ENCODE measurements at regions not wholly inside any gene's neighbourhood (a gene's known extent, or its start where the extent isn't known, plus 50 kb on each side); places are given as distances from the start of the nearest gene placed in this dataset.

DNA sequence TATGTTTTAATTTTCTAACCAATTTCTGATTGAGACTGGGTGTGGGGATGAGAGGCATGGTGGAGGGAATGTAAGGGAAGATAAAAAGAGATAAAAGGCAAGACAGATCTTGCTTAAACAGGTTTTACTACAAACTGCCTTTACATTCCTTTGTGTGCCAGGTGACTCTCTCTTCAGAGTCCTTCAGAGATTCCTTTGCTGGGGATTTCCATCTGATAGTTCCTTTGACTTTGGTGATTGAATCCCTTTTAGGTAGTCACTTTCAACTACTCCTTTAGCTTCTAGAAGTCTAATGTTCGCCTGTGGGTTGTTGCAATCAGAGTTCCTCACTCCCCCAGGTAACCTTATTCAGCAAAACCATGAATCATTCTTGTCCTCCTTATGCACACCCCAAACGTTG is 283.3 kb upstream of the MANEA start:
- Mint-ChIP-seq H3K4me1 (ENCODE audit: low read depth, unreplicated experiment) (peaks cover 12% of the 10 kb centered on the region), H3K9me3 (ENCODE audit: low read depth, unreplicated experiment) (peaks cover 3% of the 10 kb centered on the region), H3K27ac (ENCODE audit: unreplicated experiment) (no peak overlapping the region), H3K4me3 (ENCODE audit: low read depth, unreplicated experiment) (no peak overlapping the region), H3K36me3 (ENCODE audit: insufficient read depth, unreplicated experiment) (no peaks in the 10 kb centered on the region), H3K27me3 (ENCODE audit: unreplicated experiment) (no peaks in the 10 kb centered on the region)
- BruUV-seq (replicated peaks): no TSS peak
- CTCF ChIA-PET: no interaction called here
- intact Hi-C loops (cut with micrococcal nuclease; ENCODE audit: unreplicated experiment): no loop called here
- TF ChIP-seq, protein P1, sequence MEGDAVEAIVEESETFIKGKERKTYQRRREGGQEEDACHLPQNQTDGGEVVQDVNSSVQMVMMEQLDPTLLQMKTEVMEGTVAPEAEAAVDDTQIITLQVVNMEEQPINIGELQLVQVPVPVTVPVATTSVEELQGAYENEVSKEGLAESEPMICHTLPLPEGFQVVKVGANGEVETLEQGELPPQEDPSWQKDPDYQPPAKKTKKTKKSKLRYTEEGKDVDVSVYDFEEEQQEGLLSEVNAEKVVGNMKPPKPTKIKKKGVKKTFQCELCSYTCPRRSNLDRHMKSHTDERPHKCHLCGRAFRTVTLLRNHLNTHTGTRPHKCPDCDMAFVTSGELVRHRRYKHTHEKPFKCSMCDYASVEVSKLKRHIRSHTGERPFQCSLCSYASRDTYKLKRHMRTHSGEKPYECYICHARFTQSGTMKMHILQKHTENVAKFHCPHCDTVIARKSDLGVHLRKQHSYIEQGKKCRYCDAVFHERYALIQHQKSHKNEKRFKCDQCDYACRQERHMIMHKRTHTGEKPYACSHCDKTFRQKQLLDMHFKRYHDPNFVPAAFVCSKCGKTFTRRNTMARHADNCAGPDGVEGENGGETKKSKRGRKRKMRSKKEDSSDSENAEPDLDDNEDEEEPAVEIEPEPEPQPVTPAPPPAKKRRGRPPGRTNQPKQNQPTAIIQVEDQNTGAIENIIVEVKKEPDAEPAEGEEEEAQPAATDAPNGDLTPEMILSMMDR (IDR thresholded peaks at IDR 0.05; ENCODE audit: unreplicated experiment): no peak
- no peak for DNase-seq

DNA sequence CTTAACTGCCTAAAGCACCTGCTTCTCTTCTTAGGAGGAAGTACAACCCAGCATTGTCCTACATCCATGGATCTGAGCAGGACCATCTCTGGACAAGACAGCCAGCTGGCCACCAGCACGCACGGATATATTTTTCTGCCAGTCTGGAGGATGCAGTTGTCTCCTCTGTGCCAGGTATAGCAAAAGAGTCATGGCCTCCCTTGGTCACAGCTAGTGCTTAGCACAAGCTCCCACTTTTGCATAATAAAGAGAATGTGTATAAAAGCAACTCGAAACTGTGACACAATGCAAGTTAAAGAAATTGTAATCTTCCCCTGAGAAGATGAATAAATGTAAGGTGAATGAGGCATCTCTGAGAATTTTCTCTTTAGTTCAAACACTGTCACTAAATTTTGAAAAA is 267.8 kb upstream of the MANEA start:
- no peak for DNase-seq
- Mint-ChIP-seq H3K9me3 (ENCODE audit: low read depth, unreplicated experiment) (no peaks in the 10 kb centered on the region), H3K4me3 (ENCODE audit: low read depth, unreplicated experiment) (no peak overlapping the region), H3K27me3 (ENCODE audit: unreplicated experiment) (no peaks in the 10 kb centered on the region), H3K4me1 (ENCODE audit: low read depth, unreplicated experiment) (no peaks in the 10 kb centered on the region), H3K27ac (ENCODE audit: unreplicated experiment) (no peak overlapping the region), H3K36me3 (ENCODE audit: insufficient read depth, unreplicated experiment) (no peaks in the 10 kb centered on the region)
- TF ChIP-seq, protein P1 (IDR thresholded peaks at IDR 0.05; ENCODE audit: unreplicated experiment): no peak
- intact Hi-C loops (cut with micrococcal nuclease; ENCODE audit: unreplicated experiment): no loop called here
- CTCF ChIA-PET: no interaction called here
- no TSS peak for BruUV-seq (replicated peaks)

DNA sequence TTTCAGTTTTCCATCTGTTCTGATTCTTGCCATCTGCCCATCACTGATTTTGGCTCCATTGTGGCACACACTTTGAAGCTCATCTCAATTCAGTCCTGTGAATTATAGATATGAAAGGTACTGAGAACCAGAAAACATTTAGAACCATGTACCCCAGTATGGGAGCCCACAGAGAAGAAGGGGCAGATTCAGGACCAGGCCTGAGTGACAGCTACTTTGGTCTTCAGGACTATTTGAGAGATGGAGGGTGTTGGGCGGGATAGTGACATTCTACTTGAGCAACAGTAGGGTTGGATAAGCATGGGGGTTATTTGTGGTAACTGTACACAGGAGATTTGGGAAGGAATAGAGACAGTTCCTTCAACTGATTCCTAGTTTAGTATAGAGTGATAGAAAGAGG is 259.2 kb upstream of the MANEA start:
- BruUV-seq (replicated peaks): no TSS peak
- Mint-ChIP-seq H3K9me3 (ENCODE audit: low read depth, unreplicated experiment) (no peaks in the 10 kb centered on the region), H3K27me3 (ENCODE audit: unreplicated experiment) (no peaks in the 10 kb centered on the region), H3K4me1 (ENCODE audit: low read depth, unreplicated experiment) (no peaks in the 10 kb centered on the region), H3K36me3 (ENCODE audit: insufficient read depth, unreplicated experiment) (no peaks in the 10 kb centered on the region), H3K27ac (ENCODE audit: unreplicated experiment) (no peak overlapping the region), H3K4me3 (ENCODE audit: low read depth, unreplicated experiment) (no peak overlapping the region)
- TF ChIP-seq, protein P1 (IDR thresholded peaks at IDR 0.05; ENCODE audit: unreplicated experiment): no peak
- intact Hi-C loops (cut with micrococcal nuclease; ENCODE audit: unreplicated experiment): no loop called here
- no peak for DNase-seq
- CTCF ChIA-PET: no interaction called here

DNA sequence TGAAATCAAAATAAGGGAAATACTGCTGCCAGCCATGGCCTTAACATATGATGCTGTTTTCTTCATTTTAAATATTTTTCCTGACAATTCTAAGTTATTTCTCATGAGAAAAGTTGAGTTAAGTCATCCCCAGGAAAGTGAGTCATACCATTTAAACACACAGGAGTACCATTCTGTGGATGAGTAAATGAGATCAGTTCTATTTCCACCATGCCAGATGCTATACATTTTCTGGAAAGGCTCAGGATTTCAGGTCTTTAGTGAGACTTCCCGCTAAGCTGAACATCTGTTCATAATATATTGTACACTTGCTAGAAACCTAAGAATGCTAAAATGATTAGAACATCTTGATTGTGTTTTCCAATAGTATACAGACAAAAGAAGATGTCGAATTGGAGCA is 256.2 kb upstream of the MANEA start:
- intact Hi-C loops (cut with micrococcal nuclease; ENCODE audit: unreplicated experiment): no loop called here
- BruUV-seq (replicated peaks): no TSS peak
- Mint-ChIP-seq H3K27me3 (ENCODE audit: unreplicated experiment) (no peaks in the 10 kb centered on the region), H3K4me1 (ENCODE audit: low read depth, unreplicated experiment) (peaks cover 6% of the 10 kb centered on the region), H3K9me3 (ENCODE audit: low read depth, unreplicated experiment) (no peaks in the 10 kb centered on the region), H3K4me3 (ENCODE audit: low read depth, unreplicated experiment) (no peak overlapping the region), H3K36me3 (ENCODE audit: insufficient read depth, unreplicated experiment) (no peaks in the 10 kb centered on the region), H3K27ac (ENCODE audit: unreplicated experiment) (no peak overlapping the region)
- CTCF ChIA-PET: no interaction called here
- no peak for DNase-seq
- TF ChIP-seq, protein P1 (IDR thresholded peaks at IDR 0.05; ENCODE audit: unreplicated experiment): no peak

DNA sequence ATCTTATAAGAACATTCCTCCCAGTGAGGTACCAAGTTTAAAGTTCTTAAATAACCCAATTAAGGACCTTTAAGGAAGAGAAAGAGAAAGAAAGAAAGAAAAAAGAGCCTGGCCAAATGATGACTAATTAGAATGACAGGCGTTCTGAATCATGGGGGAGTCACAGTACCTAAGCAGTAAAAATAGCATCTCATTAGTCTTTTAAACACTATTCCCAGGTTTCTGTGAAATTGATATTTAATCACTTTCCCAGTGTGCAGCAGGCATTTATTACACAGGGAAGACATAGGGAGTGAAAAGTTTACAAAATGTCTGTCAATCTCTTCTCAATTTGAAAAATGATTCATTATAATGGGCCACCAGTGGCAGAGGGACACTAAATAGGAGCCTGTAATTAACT is 251.4 kb upstream of the MANEA start:
- TF ChIP-seq, protein P1 (IDR thresholded peaks at IDR 0.05; ENCODE audit: unreplicated experiment): no peak
- no peak for DNase-seq
- Mint-ChIP-seq H3K4me1 (ENCODE audit: low read depth, unreplicated experiment) (peaks cover 8% of the 10 kb centered on the region), H3K9me3 (ENCODE audit: low read depth, unreplicated experiment) (no peaks in the 10 kb centered on the region), H3K27ac (ENCODE audit: unreplicated experiment) (no peak overlapping the region), H3K27me3 (ENCODE audit: unreplicated experiment) (no peaks in the 10 kb centered on the region), H3K36me3 (ENCODE audit: insufficient read depth, unreplicated experiment) (no peaks in the 10 kb centered on the region), H3K4me3 (ENCODE audit: low read depth, unreplicated experiment) (no peak overlapping the region)
- no TSS peak for BruUV-seq (replicated peaks)
- CTCF ChIA-PET: no interaction called here
- intact Hi-C loops (cut with micrococcal nuclease; ENCODE audit: unreplicated experiment): no loop called here

All from Calu3 (cell line).